Stimulated activated CD8-positive, alpha-beta memory T cell treated with anti-CD3 and anti-CD28 coated beads, Interleukin-4, amount 100 ng/mL, for 48 hours (primary cell): ENCODE measurements at regions not wholly inside any gene's neighbourhood (a gene's known extent, or its start where the extent isn't known, plus 50 kb on each side); places are given as distances from the start of the nearest gene placed in this dataset.

Experiments used
- DNase-seq: peaks from one replicate; pipeline ENCODE4 v3.0.0-alpha.2; 2020

DNA sequence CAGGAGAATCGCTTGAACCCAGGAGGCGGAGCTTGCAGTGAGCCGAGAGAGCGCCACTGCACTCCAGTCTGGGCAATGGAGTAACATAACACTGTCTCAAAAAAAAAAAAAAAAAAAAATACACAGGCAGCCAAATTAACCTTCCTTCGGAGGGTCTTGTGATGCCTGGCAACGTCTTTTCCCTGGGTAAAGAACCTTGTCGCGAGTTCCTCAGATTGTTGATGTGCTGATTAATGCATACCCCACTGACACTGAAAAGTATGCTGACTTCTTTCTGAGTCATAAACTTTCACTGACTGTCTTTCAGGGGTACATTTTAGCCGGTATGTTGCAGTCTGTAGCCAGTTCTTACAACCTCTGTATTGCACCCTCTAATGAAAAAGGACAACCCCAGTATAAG, 95.1 kb upstream of the SOD1 start:
- no peak for DNase-seq

DNA sequence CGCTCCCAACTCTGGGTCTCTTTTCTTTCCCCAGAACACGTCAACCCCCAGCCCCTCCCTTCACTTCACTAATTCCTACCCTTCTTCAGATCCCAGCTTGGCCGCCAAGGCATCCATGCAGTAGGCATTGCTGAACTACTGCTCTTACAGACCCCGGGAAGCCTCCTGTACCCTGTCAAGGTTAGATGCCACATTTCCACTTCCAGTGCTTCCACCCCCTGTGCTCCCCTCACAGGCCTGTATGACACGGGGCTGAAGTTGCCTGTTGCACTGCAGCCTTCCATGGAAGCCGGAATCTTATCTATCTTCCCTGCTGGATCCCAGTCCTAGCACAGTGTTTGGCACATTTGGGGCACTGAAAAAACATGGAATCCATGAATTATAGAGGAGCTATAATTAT, 99.0 kb upstream of the SOD1 start:
- DNase-seq, result no peak

DNA sequence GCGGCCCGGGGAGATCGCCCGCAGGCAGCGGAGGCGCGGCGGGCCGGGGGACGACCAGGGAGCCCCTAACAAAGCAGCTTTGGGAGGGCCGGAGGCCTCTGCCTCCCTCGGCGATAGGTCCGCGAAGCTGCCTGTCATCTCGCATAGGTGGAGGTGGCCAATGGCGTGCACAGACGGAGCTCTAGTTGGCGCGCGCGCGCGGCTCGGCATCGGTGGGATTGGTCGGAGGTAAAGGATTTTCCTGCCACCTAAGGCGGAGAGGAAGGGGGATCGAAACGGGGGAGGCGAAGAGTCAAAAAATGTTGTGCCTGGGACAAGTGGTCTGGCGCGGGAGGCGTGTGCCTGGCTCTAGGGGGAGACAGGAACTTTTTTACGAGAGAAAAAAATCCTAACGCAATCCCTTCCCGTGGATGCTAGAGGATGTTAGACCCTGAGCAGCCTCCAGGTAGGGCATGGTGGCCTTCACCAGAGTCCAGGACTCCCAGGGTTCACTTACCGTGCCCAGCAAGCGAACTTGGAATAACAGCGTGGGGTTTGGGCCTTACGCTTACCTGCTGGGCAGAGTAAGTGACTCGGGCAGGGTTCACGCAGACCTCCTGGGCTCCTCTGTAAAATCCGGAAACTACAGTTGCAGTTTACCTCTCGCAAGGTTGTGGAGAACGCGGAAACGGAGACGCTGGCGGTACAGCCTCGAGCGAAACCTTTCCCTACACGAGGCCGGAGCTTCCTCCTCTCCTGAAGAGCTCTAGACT, 99.9 kb upstream of the SOD1 start:
- peak; percentile 98 for DNase-seq

DNA sequence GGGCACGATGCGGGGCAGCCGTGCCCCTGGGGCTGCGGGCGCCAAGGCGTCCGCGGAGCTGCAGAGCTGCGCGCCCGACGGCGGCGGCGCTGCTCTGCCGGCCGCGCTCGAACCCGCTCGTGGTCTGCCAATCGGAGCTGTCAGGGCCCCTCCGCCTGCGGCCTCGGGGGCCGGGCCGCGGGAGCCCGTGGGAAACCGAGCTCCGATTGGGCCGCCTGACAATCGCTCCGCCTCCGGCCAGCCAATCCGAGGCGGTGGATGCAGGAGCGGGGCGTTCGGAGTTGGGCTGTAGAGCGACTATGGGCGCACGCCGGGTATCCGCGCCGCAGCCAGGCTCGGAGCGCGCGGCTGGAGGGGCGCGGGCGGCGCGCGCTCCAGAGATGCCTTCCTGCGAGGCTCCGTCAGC, 100.5 kb upstream of the SOD1 start:
- peak; percentile 91 for DNase-seq

DNA sequence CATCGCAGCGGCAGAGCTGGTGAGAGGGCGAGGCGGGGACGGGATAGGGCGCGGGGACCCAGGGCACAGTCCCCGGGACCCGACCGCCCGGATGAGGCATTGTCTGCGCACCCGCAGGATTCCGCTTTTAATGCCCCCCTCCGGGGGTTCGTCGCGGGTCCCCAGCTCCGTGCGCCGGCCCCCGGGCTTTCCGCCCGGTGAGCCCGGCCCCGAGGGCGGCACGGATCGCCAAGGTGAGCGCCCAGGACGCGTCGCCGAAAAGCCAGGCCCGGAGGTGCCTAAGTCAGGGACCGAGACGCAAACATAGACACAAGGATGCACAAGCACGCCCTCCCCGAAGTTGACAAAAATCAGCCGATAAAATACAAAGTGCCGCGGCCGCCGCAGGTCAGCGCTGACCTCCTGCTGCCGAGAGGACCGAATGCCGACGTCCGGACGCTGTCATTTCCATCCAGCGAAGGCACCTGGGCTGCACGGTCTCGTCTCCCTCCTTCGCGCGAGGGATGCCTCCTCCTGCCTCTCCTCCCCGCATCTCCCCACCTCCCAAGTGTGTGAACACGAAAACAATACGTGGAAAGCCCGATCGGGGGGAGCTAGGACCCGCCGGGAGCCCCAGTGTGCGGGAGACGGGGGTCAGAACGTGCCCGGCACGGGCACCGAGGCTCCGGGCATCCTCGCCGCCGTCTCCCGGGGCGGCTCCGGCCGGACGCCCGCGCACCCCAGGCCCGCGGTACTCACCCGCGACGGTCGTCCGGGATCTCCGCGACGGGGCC, 101.1 kb upstream of the SOD1 start:
- peak; percentile 54 for DNase-seq

DNA sequence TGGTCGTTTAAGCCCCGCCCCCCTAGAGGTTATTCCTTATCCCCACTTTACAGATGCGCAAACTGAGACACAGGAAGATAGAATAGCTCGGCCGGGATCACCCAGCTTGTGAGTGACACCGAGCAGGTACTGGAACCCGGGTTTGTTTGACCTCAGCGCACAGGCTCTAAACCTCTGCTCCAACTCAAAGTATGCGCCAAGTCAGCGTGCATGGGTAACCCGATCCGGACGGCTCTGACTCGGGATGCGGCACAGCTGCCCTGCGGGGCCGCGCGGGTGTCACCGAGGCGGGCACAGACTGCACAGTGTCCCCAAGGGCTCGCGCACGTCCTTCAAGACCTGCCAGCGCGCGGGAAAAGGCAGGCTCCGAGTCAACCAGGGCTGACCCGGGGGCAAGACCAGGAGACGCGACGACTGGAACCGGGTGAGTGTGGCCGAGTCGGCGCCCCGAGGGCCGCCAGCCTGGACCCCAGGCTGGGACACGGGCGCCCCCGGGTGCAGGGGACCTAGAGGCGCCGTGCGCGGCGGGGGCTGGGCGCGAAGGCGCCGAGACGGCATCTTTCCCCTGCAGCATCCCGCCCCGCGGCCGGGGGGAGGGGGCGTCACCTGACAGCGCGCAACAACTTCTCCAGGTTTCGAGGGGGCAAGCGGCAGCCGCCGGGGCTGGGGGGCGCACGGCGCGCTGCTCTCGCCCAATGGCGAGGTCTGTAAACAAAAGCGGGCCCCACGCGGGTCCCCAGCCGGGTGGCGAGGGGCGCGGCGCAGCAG, 101.9 kb upstream of the SOD1 start:
- peak; percentile 48 for DNase-seq

DNA sequence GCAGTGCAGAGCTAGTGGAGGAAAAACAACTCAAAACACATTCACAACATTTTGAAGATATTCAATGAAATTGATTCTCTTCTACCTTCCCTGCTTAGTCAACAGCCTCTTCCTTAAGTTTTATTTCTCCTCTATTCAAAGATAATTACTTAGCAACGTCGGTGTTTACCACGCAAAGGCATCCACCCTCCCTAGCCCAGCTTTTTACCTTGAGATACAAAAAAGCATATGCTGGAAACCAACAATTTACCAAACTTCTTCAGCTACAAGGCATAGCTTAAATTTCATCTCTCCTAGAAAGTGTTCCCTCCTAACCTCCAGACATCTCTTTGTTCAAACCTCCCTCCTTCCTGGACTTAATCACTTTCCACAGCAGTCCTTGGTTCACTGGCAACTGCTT, 102.8 kb upstream of the SOD1 start:
- no peak for DNase-seq

DNA sequence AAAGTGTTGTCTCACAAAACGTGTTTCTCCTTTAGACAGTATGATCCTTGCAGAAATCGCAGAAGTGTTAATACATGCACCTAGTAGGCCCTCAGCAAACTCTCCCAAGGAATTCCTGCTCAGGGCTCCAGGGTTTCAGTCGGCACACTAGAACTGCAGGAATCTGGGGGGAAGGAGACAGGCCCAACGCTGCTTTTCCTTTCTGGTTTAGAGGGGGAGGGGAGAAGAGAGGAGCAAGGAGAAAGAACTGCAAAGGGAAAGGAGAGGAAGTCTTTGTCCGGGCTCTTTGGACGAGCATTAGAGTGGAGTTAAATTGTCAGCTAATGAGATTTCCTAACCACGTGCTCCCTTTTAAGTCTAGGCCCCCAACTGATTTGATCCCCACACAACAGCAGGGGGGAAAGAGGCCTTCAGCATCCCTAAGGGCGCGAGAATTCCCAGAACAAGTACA, 103.7 kb upstream of the SOD1 start:
- no peak for DNase-seq

DNA sequence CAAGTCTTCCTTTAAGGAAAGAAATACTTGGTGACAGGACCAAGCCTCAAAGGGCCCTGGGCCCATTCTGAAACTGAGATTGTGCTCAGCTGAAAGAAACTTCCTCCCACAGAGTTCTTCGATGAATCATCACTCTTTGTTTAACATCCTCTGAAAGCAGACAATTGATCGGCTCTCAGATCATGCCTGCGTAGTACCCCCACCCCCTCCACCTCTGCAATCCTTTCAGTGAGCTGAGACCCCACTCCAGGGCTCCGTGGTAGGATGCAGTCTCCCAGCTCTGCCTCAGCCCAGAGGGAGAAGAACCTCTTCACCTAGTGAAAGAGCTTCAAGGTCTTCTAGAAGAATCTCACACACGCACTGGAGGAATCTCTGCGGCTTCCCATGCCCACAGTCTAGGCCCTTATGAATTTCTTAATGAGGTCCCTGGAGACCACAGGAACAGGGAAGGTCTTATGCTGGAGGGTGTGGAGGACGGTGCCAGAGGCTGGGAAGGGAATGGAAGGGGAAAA, 104.9 kb upstream of the SOD1 start:
- DNase-seq, result peak; percentile 56

DNA sequence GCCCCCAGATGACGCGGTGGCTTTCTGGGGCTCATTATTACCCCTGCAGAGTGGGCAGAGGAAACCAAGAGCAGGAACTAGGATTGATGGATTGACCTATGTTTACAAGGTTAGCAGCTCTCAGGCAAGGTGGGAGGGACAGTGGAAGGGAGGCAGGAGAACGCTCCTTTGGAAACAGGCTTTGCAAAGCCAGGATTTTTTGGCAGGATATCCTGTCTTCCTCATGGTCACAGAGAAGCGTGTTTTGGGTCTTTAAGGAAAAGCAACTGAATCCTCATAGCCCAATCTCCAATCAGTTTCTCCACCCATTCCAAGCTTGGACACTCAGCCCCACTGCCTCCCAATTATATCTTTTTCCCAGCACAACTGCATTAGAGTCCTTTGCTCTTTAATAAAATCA, 105.6 kb upstream of the SOD1 start:
- DNase-seq, result no peak

DNA sequence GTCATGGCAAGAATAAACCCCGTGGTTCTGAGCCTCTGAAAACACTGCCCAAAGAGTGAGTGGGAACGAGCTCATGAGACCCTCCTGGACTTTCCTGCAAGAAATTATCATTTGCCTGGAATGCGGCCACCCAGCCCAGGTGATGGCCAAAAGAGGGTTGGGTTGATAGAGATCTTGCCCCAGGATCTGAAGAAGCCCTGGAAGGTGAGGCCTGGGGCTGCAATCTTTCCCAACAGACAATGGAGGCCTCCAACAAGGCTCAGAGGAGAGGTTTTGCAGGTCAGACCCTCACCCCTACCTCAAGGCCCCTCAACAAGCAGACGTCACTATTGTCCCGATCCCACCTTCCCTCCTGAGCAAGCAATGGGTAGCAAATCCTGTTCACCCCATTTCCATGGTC, 106.0 kb upstream of the SOD1 start:
- DNase-seq, result no peak

DNA sequence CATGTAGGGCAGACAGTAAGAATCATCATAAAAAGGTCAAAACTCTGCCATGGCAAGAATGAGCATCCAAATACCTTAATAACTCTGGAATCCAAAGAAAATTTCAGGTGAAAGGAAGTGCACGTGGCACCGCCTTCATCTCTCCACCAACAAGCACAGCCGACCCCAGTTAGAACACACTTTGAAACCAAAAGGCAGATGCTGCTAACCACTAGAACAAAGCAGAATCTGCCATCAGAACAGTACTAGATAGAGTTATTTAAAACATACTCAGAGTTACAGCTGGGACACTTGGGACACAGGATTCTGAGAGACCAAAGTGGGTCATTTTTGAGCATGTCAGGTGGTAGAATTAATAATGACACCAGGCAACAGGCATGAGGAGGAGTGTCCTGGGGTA, 106.7 kb upstream of the SOD1 start:
- no peak for DNase-seq

DNA sequence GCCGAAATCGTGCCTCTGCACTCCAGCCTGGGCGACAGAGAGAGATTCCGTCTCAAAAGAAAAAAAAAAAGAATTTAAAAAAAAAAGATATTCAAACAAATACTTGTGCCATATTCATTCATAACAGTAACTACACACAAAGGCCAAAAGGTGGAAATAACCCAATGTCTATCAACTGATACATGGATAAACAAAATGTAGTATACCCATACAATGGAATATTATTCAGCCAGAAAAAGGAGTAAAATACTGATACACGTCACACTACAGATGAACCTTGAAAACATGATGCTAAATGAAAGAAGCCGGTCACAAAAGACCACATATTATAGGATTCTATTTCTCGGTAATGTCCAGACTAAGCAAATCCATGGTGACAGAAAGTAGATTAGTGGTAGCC, 109.4 kb upstream of the SOD1 start:
- no peak for DNase-seq

DNA sequence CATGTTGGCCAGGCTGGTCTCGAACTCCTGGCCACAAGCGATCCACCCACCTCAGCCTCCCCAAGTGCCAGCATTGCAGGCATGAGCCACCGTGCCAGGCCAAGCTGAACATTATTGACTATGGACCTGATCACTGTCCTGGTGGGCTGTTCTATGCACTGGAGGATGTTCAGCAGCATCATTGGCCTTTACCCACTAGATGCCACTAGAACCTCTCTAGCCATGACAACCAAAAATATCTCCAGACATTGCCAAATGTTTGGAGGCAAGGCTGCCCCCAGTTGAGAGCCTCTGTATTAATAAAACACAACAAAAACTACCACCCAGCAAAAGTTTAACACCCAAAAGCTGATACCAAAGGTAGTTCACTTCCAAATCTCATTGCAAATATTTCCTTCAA, 110.8 kb upstream of the SOD1 start:
- no peak for DNase-seq

DNA sequence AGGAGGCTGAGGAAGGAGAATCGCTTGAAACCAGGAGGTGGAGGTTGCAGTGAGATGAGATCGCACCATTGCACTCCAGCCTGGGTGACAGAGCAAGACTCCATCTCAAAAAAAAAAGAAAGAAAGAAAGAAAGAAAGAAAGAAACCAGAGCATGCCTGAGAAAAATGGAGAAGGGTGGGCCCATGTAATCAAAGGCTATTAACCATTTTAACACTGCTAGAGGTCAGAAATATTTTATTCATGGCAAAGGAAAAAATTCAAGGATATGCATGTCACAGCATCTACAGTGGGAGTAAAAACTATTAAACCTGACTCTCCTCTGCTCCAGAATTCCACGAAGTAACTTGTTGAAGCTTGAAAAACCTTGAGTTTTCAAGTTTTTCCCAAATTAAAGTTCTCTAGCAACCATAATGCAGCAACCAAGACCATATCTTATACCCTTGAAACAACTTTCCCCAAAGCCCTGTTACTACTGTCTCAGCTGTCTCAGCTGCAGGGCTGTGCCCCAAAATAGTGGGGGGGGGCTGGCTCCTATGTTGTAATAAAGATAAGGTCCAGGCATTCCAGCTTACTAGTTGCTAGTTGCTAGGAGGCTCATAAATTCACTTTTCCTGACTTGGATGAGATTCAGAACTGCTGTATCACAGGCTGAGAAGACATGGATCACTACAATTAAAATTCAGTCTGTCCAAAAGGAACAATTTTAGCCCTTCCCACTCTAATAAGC, 112.9 kb upstream of the SOD1 start:
- DNase-seq, result no peak

DNA sequence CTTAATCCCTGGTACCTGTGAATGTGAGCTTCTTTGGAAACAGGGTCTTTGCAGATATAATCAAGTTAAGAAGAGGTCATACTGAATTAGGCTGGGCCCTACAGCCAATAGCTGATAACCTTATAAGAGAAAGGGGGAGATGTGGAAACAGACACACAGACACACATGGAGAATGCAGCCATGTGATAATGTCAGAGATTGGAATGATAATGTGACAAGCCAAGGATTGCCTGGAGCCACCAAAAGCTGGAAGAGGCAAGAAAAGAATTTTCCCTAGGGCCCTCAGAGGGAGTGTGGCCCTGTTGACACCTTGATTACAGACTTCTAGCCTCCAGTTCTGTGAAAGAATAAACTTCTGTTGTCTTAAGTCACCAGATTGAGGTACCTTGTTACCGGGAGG, 114.5 kb upstream of the SOD1 start:
- no peak for DNase-seq

DNA sequence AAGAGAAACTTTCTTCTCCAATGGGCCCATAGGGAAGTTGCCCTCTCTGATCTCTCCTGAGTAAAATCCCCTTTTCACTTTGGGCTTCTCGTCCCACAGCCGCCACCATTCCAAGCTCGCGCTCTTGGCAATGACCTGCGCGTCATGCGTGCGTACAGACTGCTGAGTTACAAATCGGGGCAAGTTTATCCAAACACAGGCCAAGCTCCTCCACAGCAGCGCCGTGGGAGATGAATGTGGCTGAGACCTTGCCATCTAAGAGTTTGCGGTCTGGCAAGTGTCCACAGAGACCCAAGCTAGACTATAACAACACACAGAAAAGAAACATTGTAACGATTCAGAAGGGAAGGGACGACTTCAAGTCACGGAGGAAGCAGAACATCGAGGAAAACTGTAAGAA, 116.3 kb upstream of the SOD1 start:
- DNase-seq, result no peak

DNA sequence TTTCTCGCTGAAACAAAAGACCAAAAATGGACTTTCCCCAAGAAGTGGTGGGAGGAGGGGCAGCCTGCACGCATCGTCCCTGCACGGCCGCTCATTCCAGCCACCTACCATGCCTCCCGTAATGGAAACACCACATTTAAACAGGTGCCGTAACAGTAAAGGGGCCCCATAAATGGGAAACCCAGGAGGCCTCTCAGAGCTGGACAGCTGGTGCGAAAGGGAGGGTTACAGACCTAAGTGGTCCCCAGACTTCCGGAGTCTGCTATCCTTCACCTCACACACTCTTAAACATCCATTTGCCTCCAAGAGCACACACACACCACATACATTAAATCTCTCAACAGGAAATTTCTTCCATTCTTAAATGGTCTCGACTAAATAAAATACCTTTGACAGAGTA, 120.7 kb upstream of the SOD1 start:
- no peak for DNase-seq

DNA sequence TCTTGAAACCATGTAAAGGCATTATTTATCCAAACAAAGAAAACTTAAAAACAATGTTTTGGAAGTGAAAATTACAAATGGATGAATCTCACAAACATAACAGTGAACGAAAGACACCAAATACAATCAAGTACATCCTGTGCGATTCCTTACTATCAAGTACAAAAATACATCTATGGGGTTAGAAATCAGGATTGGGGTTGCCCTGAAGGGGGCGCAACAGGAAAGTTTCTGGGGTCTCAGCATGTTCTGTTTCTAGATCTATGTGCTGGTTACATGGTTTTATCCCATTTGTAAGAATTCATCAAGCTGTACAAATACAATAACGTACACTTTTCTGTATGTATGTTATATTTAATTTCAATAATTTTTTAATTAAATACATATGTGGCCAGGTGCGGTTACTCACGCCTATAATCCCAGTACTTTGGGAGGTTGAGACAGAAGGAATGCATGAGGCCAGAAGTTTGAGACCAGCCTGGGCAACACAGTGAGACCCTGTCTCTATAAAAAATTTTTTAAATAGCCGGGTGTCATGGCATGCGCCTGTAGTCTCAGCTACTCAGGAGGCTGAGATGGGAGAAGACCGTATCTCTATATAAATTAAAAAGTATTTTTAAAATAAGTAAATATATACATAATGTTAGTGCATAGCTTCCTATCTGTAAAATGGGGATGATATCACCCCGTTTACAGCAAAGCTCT, 121.5 kb upstream of the SOD1 start:
- DNase-seq, result peak; percentile 49

DNA sequence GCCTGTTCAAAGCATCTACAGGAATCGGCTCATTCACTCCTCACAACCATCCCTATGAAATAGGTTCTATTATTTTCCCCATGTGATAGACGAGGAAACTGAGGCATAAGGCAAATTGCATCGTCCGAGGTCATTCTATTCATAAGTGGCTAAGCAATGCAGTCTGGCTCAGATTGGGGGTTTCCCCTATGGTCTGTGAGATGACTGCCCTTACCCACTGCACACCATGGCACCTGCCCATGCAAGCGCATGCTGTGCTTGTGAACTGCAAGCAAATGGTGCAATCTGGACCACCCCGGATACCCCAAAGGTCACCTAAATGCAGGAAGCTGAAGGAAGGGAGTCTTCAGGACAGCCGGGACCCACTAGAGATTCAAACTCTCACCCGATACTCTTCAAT, 123.4 kb upstream of the SOD1 start:
- no peak for DNase-seq

DNA sequence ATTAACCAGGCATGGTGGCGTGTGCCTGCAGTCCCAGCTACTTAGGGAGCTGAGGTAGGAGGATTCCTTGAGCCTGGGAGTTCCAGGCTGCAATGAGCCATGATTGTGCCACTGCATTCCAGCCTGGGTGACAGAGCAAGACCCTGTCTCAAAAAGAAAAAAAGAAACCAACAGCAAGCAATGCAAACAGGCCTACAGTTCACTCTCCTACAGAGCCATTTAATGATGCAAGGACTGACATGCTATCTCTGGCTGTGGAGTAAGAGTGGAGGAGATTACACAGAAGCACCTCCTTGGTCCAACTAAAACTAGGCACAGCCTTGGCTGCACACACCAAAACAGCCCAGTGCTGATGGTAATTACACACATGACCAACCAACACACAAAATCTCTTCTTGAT, 127.5 kb upstream of the SOD1 start:
- no peak for DNase-seq
